ENCODE measurements at regions not wholly inside any gene's neighbourhood (a gene's known extent, or its start where the extent isn't known, plus 50 kb on each side); places are given as distances from the start of the nearest gene placed in this dataset.

DNA sequence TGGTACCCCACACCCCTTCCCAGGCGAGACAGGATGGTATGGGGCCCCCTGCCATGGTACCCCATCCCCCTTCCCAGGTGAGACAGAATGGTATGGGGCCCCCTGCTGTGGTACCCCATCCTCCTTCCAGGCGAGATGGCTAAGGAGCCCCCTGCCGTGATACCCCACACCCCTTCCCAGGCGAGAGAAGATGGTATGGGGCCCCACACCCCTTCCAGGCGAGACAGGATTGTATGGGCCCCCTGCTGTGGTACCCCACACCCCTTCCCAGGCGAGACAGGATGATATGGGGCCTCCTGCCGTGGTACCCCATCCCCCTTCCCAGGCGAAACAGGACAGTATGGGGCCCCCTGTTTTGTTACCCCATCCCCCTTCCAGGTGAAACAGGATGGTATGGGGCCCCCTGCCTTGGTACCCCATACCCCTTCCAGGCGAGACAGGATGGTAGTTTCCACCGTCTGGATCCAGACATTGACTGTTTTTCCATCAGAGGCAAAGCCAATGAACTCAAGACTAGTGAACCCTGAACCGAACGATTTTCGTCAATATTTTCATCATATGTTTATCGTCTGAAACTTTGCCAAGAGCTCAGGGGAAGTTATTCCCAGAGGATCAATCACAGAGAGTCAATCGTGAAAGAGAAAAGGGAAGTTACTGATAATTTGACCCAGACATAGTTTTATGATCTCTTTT is 75.0 kb downstream of the MYCN start:
- no peak for DNase-seq (ENCODE audit: low read depth in 2 of 3, low spot score in 1 of 3)

DNA sequence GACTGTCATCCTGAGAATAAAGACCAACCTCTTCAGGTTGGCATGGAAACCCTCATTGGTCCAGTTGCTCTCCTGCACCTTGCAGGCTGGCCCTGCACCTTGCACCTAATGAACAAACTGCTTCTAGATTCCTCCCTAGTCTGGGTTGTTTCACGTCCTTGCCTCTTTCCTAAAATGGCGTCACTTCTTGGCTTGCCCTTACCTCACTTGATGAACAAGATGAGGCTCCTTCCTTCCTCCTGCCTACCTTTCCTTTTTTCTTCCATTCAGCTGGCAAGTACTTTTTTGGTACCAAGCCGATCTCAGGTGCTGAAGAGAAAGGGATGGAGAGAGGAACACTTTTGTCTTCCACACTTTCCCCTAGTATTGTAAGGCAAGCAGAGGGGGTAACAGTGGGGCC is 74.5 kb downstream of the MYCN start:
- DNase-seq (ENCODE audit: low read depth in 2 of 3, low spot score in 1 of 3), result no peak

DNA sequence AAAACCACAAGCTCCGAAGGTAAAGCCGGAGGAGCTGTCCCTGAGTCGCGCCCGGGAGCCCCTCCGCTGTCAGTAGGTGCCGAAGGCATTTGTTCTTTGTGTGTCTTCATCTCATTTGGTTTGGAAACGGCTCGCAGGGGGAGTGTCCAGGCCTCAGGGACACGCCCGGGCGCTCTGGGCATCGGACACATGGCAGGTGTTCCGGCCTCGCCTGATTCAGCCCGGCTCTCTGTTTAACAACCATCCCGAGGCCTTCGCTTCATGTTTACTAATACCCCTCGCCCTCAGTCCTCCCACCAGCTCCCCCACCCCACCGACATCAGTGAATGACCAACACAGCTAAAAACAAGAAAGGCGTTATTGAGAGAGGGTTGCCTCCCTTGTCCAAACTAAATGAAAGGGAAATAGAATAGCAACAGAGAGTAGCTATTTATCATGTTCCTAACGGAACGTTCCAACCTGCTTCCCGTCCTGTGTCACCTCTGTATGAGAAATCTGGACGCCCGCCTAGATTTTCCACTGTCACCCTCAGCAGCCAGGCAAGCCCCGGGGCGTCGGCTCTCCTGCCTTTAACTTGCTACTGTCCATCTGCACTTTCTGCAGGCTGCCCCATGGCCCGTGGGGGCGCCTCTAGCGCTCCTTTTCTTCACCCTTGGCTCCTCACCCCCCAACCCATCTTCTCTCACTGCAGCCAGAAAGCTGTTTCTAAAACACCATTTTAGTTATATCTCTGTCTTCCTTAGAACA is 73.9 kb downstream of the MYCN start:
- DNase-seq (ENCODE audit: low read depth in 2 of 3, low spot score in 1 of 3), result no peak

DNA sequence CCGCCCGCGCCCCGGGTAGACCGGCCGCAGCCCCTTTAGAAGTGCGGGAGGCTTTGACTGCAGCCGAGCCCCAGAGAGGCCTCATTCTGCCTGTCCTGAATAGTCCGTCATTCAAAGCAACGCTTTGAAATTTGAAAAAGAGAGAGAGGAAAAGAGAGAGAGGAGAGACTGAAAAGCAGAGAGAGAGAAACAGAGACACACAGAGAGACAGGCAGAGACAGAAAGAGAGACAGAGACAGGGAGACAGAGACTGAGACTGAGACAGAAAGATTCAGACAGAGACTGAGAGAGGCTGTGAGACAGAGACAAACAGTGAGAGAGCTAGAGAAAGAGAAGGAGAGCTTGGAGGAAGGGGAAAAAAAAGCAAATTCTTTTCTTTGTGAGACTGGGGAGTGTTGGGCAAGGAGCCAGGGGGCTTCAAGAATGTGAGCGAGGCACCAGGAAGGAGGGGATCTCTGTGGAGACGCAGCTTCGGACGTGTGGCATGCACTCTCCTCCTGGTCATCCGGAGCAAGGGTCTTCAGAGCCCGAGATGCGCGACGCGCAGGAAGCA is 73.1 kb downstream of the MYCN start:
- no peak for DNase-seq (ENCODE audit: low read depth in 2 of 3, low spot score in 1 of 3)

DNA sequence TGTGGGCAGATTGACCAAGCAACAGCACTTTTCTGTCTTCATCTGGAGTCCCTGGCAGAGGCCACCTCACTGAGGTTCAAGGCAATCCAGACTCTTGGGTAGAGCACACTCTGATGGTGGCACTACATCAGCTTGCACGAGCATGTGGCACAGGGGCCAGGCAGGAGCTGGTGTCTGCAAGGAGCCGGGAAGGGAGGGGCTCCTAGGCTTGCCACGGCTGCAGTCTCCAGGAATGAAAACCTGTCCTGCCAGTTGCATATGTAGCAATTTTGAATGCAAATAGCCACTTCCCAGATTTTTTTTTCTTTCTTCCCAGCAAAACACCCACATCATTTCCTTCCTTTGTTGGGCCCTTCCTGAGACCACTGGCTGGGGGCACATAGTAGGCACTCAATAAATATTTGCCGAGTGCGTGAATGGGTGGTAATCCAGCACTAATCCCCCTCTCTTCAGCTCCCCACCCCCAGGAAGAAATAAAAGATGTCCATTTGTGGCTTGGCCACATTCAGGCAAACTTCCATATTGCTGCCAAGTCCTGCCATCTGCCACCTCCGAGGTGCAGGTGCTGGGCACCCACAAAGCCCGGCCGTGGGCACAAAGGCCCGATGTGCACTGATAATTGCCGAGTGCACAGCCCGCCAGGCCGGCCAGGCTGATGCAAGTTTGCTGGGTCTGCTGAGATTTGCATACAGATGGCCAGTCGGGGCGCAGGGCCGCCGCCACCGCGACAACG is 72.4 kb downstream of the MYCN start:
- no peak for DNase-seq (ENCODE audit: low read depth in 2 of 3, low spot score in 1 of 3)

DNA sequence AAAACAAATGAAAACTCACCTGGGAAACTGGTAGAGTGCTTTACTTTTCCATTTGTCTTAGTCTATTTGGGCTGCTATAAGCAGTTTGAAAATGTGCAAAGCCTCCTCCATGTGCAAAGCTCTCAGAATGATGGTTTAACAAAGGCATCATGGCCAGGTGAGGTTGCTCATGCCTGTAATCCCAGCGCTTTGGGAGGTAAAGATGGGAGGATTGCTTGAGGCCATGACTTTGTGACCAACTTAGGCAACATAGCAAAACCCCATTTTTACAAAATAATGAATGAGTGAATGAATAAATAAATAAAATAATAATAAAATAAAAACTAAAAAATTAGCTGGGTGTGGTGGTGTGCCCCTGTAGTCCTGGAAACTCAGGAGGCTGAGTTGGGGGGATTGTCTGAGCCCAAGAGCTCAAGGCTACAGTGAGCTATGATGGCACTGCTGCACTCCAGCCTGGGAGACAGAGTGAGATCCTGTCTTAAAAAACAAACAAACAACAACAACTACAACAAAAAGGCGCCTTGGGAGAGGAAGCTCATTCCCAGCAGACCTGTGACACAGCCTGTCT is 71.8 kb downstream of the MYCN start:
- DNase-seq (ENCODE audit: low read depth in 2 of 3, low spot score in 1 of 3), result no peak

DNA sequence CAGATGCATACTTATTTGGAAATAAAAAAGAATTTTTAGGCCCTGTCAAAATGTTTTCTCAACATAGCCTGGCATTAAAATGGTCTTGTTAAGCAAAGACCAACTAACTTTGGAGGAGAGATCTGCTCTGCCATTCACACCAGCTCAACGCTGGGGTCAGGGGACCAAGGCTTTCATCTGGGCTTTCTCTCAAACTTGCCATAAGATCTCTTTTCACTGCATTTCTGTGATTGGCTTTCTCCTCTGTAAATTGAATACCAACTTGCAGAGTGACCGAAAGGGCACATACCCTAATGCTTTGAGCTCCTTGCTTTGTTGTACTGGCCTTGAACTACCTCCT is 71.2 kb downstream of the MYCN start:
- DNase-seq (ENCODE audit: low read depth in 2 of 3, low spot score in 1 of 3), result no peak

DNA sequence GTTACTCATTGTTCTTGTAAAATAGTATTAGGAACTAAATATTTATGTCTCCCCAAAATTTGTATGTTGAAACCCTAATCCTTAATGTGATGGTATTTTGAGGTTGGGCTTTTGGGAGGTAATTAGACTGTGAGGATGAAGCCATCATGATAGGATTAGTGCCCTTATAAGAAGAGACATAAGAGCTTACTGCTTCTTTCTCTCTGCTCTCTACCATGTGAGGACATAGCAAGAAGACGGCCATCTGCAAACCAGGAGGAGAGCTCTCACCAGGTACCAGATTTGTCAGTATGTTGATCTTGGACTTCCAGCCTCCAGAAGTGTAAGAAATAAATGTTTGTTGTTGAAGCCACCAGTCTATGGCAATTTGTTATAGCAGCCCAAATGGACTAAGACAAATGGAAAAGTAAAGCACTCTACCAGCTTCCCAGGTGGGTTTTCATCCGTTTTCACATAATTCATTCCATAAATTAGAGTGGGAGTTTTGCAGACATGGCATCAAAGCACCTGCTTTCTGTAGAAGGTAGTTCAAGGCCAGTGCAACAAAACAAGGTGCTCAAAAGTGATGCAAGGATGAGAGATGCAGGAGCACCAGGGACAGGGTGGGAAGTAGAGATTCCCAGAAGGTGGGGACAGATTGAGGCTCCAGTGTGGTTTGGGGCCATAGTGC is 70.7 kb downstream of the MYCN start:
- DNase-seq (ENCODE audit: low read depth in 2 of 3, low spot score in 1 of 3), result no peak

DNA sequence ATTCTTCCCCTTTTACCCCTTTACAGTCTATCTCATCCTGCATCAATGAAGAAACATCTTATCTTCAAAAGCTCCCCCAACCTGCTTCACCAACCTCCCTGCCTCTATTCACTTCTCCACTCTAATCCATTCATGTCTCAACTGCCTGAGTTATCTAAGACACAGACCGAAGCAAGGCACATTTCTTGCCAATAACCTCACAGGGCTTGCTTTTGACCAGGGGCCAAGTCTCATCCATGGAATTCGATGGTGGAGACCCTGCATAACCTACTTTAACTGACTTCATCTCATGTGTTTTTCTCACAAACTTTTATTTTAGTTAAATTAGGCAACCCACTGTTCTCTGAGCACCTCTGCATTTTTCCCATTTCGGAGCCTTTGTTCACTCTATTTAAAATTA is 69.7 kb downstream of the MYCN start:
- DNase-seq (ENCODE audit: low read depth in 2 of 3, low spot score in 1 of 3), result no peak

DNA sequence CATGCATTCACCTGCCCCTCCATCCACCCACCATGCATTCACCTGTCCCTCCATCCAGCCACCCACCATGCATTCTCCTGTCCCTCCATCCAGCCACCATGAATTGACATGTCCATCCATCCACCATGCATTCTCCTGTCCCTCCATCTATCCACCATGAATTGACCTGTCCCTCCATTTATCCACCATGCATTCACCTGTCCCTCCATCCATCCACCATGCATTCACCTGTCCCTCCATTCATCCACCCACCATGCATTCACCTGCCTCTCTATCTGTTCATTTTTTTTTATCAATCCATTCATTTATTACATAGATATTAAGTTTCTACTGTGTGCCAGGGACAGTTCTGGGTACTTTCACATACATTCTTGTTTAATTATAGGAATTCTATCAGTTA is 69.2 kb downstream of the MYCN start:
- no peak for DNase-seq (ENCODE audit: low read depth in 2 of 3, low spot score in 1 of 3)

DNA sequence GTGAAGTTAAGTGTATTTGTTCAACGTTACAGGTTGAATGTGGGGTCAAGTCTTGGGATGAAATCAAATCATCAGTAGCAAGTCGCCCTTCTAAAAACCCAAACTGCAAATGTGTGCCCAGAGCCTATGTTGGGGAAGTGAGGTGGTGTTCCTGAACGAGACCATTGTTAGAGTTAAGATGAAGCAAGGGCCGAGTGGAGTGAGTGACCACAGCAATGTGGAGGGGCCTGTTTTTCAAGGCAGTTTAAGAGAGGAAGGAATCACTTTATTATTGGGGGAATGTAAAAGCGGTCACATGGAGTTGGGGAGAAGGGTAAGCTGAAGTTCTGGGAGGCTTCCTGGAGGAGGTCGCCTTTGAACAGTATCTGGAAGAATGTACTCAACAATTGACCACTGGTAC is 68.5 kb downstream of the MYCN start:
- no peak for DNase-seq (ENCODE audit: low read depth in 2 of 3, low spot score in 1 of 3)

DNA sequence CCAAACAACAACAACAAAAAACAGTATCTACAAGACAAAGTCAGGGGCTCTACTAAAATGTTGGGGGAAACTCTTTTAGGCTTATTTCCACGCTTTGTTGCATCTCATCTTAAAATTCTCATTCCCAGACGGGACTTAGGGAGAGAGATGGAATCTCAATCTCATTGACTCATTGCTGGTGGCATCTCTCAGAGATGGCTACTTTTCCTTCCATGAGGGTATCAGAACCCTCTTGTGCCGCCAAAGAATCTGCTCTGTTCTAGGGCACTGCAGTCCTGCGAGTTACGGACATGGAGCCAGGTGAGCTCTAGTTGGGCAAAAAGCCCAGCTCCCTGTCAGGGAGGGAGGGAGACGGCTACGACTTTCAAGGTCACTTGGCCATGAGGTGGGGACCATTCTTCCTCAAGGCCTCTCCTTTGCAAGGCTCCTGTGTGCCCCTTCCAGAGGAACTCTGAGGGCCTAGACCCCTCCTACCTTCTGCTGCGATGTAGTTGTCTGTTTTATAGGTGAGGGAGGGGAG is 68.0 kb downstream of the MYCN start:
- DNase-seq (ENCODE audit: low read depth in 2 of 3, low spot score in 1 of 3), result no peak

DNA sequence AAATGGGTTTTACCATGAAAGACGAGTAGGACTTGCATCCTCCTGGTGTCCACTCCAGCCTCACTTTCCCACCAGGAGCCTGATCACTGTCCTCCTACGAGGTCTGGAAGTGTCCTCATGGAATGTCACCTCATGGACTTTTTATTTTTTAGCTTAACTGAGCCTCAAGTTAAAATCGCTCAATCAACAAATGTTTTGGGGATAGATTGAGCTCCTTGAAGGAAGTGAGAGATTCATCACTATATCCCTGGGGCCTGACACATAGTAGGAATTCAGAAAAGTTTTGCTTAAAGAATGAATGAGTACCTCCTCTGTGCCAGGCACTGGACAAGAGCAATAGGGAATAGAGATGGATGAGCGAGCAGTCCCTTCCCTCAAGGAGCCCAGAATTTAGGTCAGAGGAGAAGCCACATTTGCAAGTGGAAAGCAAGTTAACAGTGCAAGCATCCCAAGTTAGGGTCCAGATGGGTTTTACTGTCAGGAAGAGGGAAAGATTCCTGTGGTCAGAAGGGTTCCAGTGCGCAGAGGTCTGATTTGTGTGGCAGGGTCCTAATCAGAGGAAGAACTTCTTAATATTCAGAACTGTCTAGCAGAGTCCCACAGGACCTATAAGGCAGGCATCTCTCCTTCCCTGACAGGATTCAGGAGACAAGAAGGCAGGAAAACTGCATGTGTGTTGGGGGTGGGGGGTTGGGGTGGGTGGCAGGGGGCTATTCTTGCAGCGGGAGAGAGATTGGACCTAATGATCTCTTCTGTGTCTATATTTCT is 67.0 kb downstream of the MYCN start:
- no peak for DNase-seq (ENCODE audit: low read depth in 2 of 3, low spot score in 1 of 3)

DNA sequence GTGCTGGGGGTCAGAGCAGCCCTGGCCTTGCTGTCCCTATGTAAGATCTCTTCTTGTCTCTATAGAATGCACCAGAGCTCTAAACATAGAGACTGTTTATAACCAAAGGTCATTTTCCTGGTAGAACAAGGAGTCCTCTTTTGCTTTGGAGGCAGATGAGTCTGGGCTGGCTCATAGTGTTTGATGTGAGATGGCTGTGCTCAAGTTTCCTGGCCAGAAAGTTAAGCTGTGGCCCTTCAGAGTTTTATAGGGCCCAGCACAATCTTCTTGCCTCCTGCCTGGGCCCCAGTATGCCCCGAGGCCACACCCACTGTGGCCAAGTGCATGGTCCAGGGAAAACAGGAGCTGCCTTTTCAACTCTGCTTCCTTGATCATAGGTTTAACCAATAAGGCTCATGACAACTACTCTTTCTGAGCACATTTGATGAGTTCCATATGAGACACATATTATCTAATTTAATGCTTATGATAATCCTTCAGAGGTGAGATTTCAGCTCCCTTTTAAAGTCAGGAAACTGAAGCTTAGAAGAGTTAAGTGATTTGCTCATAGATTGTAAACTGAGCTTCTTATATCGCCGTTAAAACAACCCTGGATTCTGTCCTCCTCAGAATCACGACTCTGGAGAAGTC is 66.3 kb downstream of the MYCN start:
- DNase-seq (ENCODE audit: low read depth in 2 of 3, low spot score in 1 of 3), result no peak

DNA sequence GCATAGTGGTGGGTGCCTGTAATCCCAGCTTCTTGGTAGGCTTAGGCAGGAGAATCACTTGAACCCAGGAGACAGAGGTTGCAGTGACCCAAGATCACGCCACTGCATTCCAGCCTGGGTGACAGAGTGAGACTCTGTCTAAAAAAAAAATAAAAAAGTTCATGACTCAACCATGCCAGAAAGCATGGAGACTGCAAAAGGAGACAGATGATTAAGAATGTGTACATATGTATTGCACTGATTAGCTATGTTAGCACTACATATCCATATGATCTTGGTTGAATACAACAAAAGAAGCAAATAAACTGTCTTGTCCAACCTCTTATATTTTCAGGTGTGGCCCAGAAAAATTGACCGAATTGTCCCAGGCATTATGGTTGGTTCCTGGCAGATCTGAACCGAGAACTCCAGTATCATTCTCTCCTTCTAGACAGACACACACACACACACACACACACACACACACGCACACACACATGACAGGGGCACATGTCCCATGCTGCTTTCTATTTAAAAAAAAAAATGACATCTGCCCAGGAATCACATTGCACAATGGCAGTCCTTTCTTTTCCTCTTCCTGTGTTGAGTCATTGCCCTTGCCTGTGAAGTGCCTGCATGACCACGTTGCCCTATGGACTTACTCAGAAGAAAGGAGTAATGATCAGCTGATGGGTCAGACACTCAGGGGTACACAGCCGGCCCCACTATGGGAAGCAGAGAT is 65.6 kb downstream of the MYCN start:
- no peak for DNase-seq (ENCODE audit: low read depth in 2 of 3, low spot score in 1 of 3)

DNA sequence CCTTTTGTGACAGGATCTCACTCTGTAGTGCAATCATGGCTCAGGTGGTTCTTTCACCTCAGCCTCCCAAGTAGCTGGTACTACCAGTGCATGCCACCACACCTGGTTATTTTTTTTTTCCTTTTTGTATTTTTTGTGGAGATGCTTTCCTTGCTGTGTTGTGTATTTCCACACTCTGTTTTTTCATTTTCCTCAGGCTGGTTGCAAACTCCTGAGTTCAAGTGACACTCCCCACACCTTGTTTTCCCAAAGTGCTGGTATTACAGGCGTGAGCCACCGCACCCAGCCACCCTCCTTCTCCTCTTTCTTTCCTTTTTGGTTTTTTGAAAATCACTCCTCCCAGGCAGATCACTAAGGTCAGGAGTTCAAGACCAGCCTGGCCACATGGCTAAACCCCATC is 65.0 kb downstream of the MYCN start:
- no peak for DNase-seq (ENCODE audit: low read depth in 2 of 3, low spot score in 1 of 3)

DNA sequence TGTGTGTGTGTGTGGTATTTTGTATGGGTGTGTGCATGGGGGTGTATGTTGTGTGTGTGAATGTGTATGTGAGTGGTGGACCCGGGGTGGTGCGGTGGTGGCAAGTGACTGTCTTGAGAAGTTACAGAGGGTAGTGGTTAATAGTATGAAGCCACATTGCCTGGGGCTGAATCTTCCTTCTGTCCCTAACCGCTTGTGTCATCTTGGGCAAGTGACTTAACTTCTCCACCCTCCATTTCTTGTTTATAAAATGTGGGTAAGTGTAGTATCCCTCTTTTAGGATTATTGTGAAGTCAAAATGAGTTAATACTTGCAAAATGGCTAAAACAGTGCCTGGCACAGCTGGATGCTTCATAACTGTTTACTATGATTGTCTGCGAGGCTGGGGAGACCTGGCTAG is 63.5 kb downstream of the MYCN start:
- DNase-seq (ENCODE audit: low read depth in 2 of 3, low spot score in 1 of 3), result no peak

DNA sequence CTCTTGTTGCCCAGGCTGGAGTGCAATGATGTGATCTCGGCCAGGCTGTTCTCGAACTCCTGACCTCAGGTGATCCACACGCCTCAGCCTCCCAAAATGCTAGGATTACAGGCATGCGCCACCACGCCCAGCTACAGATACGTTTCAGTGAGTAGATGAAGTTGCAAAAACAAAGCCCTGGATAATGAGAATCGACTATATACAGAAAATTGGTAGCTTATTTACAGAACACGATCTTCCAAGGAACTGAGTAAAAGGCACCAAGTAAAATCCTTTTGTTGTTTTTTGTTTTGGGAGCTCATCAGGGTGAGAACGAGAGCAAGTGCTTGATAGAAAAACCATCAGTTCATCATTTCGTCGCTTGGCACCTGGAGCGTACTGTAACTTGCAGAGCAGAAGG is 62.8 kb downstream of the MYCN start:
- DNase-seq (ENCODE audit: low read depth in 2 of 3, low spot score in 1 of 3), result no peak

DNA sequence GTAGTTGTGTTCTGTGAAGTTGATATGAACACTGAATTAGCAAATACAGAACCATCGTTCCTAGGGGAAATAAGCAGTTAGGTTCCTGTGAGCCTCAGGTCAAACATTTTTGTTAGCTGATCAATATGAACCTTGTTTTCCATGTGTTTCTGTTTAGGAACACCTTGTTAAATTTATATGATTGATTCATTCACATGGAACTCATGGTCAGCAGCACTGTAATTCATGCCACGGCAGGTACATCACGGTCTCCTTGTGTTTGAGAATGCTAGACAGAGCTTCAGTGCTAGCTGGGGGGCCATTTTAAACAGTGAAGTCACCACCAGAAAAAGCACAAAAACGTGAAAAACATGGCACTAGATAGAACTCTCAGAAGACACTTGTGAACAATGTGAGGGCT is 62.2 kb downstream of the MYCN start:
- no peak for DNase-seq (ENCODE audit: low read depth in 2 of 3, low spot score in 1 of 3)
